HG02852 (cell line): ENCODE measurements at regions not wholly inside any gene's neighbourhood (a gene's known extent, or its start where the extent isn't known, plus 50 kb on each side); places are given as distances from the start of the nearest gene placed in this dataset.
"Not testable (repeated sequence)": the region's sequence is repeated elsewhere in the genome, so short reads cannot be mapped to it uniquely, and the experiment has no call there.

ENCODE experiments used
- ATAC-seq: cut with Tn5 transposase; IDR thresholded peaks from one replicate; pipeline ENCODE4 v1.9.1; 2021; ENCODE audit warnings: mild to moderate bottlenecking, moderate library complexity; ENCODE audit not compliant: unreplicated experiment

- ATAC-seq: no peak
Measured at GRCh38 chr14:35949920-35950513, 123.9 kb downstream of the BRMS1L start.

- ATAC-seq: not testable (repeated sequence)
Measured at GRCh38 chr14:35947983-35948382, 121.8 kb downstream of the BRMS1L start.

- ATAC-seq: no peak
Measured at GRCh38 chr14:35944847-35945246, 118.7 kb downstream of the BRMS1L start.

GRCh38 chr14:35940291-35940690 is 114.2 kb downstream of the BRMS1L start:
- peak; percentile 64 for ATAC-seq

- no peak for ATAC-seq
Measured at GRCh38 chr14:35938770-35939169, 112.6 kb downstream of the BRMS1L start.

- ATAC-seq: peak; percentile 63
Measured at GRCh38 chr14:35934499-35934898, 108.4 kb downstream of the BRMS1L start.

GRCh38 chr14:35932659-35933159 is 106.6 kb downstream of the BRMS1L start:
- peak; percentile 80 for ATAC-seq

GRCh38 chr14:35932136-35932535 is 106.0 kb downstream of the BRMS1L start:
- ATAC-seq: peak; percentile 9

GRCh38 chr14:35931346-35931745 is 105.2 kb downstream of the BRMS1L start:
- no peak for ATAC-seq

- ATAC-seq: no peak
Measured at GRCh38 chr14:35929186-35929585, 103.0 kb downstream of the BRMS1L start.

GRCh38 chr14:35927727-35928126 is 101.6 kb downstream of the BRMS1L start:
- no peak for ATAC-seq

GRCh38 chr14:35925319-35925718 is 99.2 kb downstream of the BRMS1L start:
- ATAC-seq: no peak

- ATAC-seq: not testable (repeated sequence)
Measured at GRCh38 chr14:35922590-35922989, 96.5 kb downstream of the BRMS1L start.

- no peak for ATAC-seq
Measured at GRCh38 chr14:35921745-35922144, 95.6 kb downstream of the BRMS1L start.
